RWPE2 (cell line): ENCODE measurements at regions not wholly inside any gene's neighbourhood (a gene's known extent, or its start where the extent isn't known, plus 50 kb on each side); places are given as distances from the start of the nearest gene placed in this dataset.

Experiments used
- ATAC-seq: fragments of 200-7000 bp; cut with Tn5 transposase; 3 replicates; pipeline ENCODE4 v1.9.1; 2021; ENCODE audit warnings: low read depth
- DNase-seq: peaks from one replicate; pipeline ENCODE4 v3.0.0-alpha.2; 2020; ENCODE audit warnings: low spot score
- H3K27ac ChIP-seq: fragments of 450-650 bp; 2 replicates; pipeline ENCODE4 v1.5.1; 2017; ENCODE audit warnings: mild to moderate bottlenecking; ENCODE audit not compliant: poor library complexity, severe bottlenecking
- H3K27me3 ChIP-seq: fragments of 250-450 bp; sonication (Bioruptor Pico); 2 replicates; pipeline ENCODE4 v1.5.1; 2021; ENCODE audit warnings: mild to moderate bottlenecking, moderate library complexity; ENCODE audit not compliant: insufficient read depth, poor library complexity, severe bottlenecking
- H3K36me3 ChIP-seq: fragments of 250-450 bp; sonication (Bioruptor Pico); 2 replicates; pipeline ENCODE4 v1.5.1; 2020; ENCODE audit warnings: low read depth, mild to moderate bottlenecking, moderate library complexity
- H3K4me1 ChIP-seq: fragments of 250-450 bp; sonication (Bioruptor Pico); 2 replicates; pipeline ENCODE4 v1.5.1; 2021; ENCODE audit warnings: mild to moderate bottlenecking, moderate library complexity; ENCODE audit not compliant: insufficient read depth, poor library complexity, severe bottlenecking
- H3K4me3 ChIP-seq: fragments of 250-450 bp; sonication (Bioruptor Pico); 2 replicates; pipeline ENCODE4 v1.5.1; 2021; ENCODE audit warnings: mild to moderate bottlenecking, moderate library complexity; ENCODE audit not compliant: severe bottlenecking
- H3K9me3 ChIP-seq: fragments of 250-450 bp; sonication (Bioruptor Pico); 2 replicates; pipeline ENCODE4 v1.5.1; 2021; ENCODE audit warnings: mild to moderate bottlenecking, moderate library complexity; ENCODE audit not compliant: severe bottlenecking
- CTCF ChIP-seq: fragments of 450-650 bp; IDR thresholded peaks from one replicate; pipeline ENCODE4 v1.5.1; 2017; ENCODE audit warnings: mild to moderate bottlenecking, moderate library complexity; ENCODE audit not compliant: poor library complexity, severe bottlenecking

GRCh38 chr7:25326501-25327156 is 98.3 kb upstream of the NPVF start:
- Histone ChIP-seq H3K36me3 (no peaks in the 10 kb centered on the region), H3K27ac (no peak overlapping the region), H3K4me1 (no peaks in the 10 kb centered on the region), H3K4me3 (no peak overlapping the region), H3K9me3 (no peaks in the 10 kb centered on the region), H3K27me3 (peaks cover 10% of the 10 kb centered on the region)
- no peak for ATAC-seq
- no peak for TF ChIP-seq CTCF
- DNase-seq = no peak

- ATAC-seq = no peak
- Histone ChIP-seq H3K36me3 (no peaks in the 10 kb centered on the region), H3K4me1 (no peaks in the 10 kb centered on the region), H3K27me3 (no peaks in the 10 kb centered on the region), H3K27ac (no peak overlapping the region), H3K9me3 (no peaks in the 10 kb centered on the region), H3K4me3 (no peak overlapping the region)
- no peak for TF ChIP-seq CTCF
- no peak for DNase-seq
Measured at GRCh38 chr7:25329815-25330214, 101.5 kb upstream of the NPVF start.

- Histone ChIP-seq H3K4me3 (no peak overlapping the region), H3K27ac (no peak overlapping the region), H3K4me1 (no peaks in the 10 kb centered on the region), H3K9me3 (no peaks in the 10 kb centered on the region), H3K27me3 (peaks cover 3% of the 10 kb centered on the region), H3K36me3 (no peaks in the 10 kb centered on the region)
- ATAC-seq (no peak), DNase-seq (no peak)
- TF ChIP-seq CTCF = no peak
Measured at GRCh38 chr7:25333296-25333928, 105.1 kb upstream of the NPVF start.

- no peak for TF ChIP-seq CTCF
- Histone ChIP-seq H3K9me3 (no peaks in the 10 kb centered on the region), H3K36me3 (no peaks in the 10 kb centered on the region), H3K27ac (no peak overlapping the region), H3K27me3 (peaks cover 3% of the 10 kb centered on the region), H3K4me1 (no peaks in the 10 kb centered on the region), H3K4me3 (no peak overlapping the region)
- DNase-seq (no peak), ATAC-seq (no peak)
Measured at GRCh38 chr7:25347360-25348066, 119.2 kb upstream of the NPVF start.
